ENCODE measurements at regions not wholly inside any gene's neighbourhood (a gene's known extent, or its start where the extent isn't known, plus 50 kb on each side); places are given as distances from the start of the nearest gene placed in this dataset.

- no peak for TF ChIP-seq CTCF (IDR thresholded peaks at IDR 0.05)
- no peak for TF ChIP-seq POLR2A (IDR thresholded peaks at IDR 0.05)
These were observed 169.4 kb upstream of the EEPD1 start for GRCh38 chr7:35983626-35984025.

Measured in Peyer's patch (tissue), 4 donors.